GM12872 (cell line): ENCODE measurements at regions not wholly inside any gene's neighbourhood (a gene's known extent, or its start where the extent isn't known, plus 50 kb on each side); places are given as distances from the start of the nearest gene placed in this dataset.

ENCODE experiments used
- TF ChIP-seq, protein P1 (sequence below): IDR thresholded peaks from 3 replicates; pipeline ENCODE4 v1.5.1; 2011; ENCODE audit warnings: low read depth, mild to moderate bottlenecking, low read length, moderate library complexity; ENCODE audit not compliant: insufficient read depth

DNA sequence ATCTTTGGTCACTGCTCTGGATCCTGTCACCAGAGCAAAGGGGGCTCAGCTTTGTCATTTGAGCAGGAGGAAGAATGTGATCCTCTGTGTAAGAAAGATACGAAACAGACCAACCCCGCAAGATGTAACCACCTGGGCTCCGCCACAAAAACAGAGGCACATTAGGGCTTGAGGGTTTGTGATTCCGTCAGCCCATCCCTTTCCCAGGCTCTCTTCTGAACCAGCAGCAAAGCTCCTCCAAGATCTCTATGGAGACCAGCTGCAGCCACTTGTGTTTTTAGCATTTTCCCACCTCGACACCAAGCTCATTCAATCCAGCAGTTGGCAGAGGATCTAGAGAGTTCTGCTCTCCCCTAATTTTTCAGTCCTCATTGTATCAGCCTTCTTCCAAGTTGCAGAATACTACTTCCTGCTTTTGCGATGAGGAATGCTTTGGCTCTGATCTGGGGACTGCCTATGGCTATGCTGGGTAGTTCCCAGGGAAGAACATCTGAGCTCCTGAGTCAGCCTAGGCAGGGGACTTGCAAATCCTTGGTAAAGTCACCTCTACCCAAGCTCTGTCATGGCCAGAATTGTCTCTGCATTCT, 139.6 kb upstream of the RAB12 start:
- TF ChIP-seq, protein P1, sequence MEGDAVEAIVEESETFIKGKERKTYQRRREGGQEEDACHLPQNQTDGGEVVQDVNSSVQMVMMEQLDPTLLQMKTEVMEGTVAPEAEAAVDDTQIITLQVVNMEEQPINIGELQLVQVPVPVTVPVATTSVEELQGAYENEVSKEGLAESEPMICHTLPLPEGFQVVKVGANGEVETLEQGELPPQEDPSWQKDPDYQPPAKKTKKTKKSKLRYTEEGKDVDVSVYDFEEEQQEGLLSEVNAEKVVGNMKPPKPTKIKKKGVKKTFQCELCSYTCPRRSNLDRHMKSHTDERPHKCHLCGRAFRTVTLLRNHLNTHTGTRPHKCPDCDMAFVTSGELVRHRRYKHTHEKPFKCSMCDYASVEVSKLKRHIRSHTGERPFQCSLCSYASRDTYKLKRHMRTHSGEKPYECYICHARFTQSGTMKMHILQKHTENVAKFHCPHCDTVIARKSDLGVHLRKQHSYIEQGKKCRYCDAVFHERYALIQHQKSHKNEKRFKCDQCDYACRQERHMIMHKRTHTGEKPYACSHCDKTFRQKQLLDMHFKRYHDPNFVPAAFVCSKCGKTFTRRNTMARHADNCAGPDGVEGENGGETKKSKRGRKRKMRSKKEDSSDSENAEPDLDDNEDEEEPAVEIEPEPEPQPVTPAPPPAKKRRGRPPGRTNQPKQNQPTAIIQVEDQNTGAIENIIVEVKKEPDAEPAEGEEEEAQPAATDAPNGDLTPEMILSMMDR, result no peak

DNA sequence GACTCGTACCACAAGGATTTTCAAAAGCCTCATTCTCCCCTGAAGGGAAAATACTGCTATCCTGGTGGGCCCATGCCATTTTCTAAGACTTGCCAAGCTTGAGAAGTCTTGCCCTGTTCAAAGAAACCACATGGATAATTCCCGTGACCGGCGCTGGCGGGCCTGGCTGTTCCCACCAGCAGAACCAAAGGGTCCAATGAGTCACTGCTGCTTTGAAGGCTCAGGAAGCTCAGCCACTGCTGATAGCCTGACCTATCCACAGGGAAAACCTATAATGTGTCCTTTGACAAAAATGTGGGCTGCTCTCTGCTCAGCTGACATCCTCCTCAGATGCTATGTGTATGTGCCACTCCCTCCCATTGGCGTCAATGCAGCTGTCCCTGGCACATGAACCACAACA, 137.9 kb upstream of the RAB12 start:
- TF ChIP-seq, protein P1, result no peak

GRCh38 chr18:8474661-8475060, 134.6 kb upstream of the RAB12 start:
- TF ChIP-seq, protein P1, result no peak

DNA sequence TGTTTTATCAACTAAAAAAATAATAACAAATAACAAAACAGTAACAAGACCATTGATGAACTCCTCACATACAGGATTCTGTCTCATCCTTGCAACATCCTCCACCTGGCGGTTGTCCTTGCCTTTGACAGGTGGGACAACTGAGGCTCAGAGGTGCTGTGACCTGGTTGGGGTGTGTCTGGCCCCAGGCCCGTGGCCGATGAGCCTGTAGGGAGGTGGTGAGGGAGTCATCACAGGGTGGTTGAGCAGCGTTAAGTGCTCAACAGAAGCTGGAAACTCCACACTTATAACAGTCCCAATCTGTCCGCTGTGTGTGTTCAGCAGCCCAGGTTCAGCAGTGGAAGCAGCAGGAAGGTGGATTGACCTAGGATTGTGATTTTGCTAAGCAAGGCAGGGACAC, 131.6 kb upstream of the RAB12 start:
- TF ChIP-seq, protein P1, result no peak

DNA sequence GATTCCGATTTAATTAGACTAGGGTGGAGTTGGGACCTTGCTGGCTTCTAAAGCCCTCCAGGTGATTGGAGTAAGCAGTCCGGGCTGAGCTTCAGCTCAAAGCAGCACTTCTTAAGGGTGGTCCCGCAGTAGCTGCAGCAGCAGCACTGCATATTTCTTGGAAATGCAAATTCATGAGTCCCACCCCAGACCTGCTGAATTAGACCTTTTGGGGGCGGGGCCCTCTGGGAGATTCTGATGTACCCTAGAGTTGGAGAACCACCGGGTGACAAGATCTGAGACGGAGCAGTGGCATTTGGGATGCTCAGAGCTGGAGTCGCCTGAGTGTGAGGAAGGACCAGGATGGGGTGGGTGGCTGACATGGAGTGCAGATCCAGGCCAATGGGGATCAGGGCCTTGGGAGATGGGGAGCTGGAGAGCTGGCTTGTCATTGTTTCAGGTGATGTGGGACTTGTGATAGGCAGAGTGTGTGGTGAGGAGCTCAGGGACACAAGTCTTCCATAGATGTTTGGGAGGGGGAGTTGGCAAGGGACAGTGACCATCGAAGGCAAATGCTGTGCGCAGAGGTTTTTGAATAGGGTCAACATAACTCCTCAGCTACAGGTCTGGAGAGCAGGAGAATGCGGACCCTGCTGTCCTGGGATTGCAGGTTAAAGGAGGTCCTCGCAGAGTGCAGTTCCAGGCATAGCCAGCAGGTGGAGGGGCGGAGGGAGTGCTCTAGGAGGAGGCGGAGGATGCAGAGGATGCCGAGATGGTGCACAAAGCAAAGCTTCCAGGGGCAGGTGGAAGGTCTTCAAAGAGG, 130.9 kb upstream of the RAB12 start:
- TF ChIP-seq, protein P1, result peak; percentile 94

DNA sequence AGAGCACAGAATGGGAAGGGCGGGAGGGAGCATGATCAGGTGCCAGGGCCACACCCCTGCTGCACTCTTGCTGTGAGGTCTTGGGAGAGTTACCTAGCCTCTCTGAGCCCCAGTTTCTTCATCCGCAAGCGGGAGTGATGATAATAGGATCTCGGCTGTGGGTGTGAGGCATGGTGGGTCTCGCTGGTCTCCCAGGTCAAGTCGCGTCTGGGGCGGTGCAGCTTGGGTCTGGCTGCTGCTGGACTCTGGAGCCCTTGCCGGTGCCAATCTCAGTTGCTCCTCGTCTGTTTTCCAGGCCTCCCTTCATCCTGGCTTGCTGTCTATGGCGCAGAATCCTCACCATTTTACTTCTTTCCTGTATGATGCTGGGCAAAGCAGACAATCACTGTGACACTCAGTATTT, 130.3 kb upstream of the RAB12 start:
- TF ChIP-seq, protein P1, result no peak

- TF ChIP-seq, protein P1, result no peak
These were observed 129.4 kb upstream of the RAB12 start for GRCh38 chr18:8479789-8480188.
